ENCODE measurements at regions not wholly inside any gene's neighbourhood (a gene's known extent, or its start where the extent isn't known, plus 50 kb on each side); places are given as distances from the start of the nearest gene placed in this dataset.

GRCh38 chr18:78031589-78031988, 781.9 kb downstream of the GALR1 start (continued):
- no peak for TF ChIP-seq KIAA2018 (CRISPR knock-in tag; IDR thresholded peaks at IDR 0.05; ENCODE audit: borderline replicate concordance)

GRCh38 chr18:78031991-78032390, 782.3 kb downstream of the GALR1 start:
- Histone ChIP-seq H2AFZ (ENCODE audit: low read length) (no peak overlapping the region), H3K4me2 (ENCODE audit: low read depth, low read length) (no peak overlapping the region), H3K9me3 (ENCODE audit: low read length) (no peaks in the 10 kb centered on the region), H3K36me3 (replicated peaks in 1 of 2; ENCODE audit: control insufficient read depth in 1 of 2, insufficient read depth in 2 of 2, low read length in 2 of 2) (no peaks in the 10 kb centered on the region), H3K4me1 (ENCODE audit: insufficient read depth, low read length) (no peaks in the 10 kb centered on the region), H3K27ac (ENCODE audit: extremely low read length, insufficient read depth, low read length) (no peak overlapping the region), H3K9ac (ENCODE audit: insufficient read depth, low read depth, low read length) (no peak overlapping the region), H3K4me3 (replicated peaks in 1 of 3; ENCODE audit: insufficient read depth in 1 of 3, low read depth in 2 of 3, low read length in 3 of 3) (no peak overlapping the region), H4K20me1 (ENCODE audit: insufficient read depth, low read length) (no peaks in the 10 kb centered on the region), H3K27me3 (ENCODE audit: control insufficient read depth in 1 of 2, insufficient read depth in 2 of 2, low read length in 2 of 2) (peaks cover 0 to 6% of the 10 kb centered on the region in 2 experiments; a peak in 1 of 5 replicates), H3K79me2 (ENCODE audit: insufficient read depth, low read length) (no peaks in the 10 kb centered on the region)
- no peak for FAIRE-seq
- CTCF ChIA-PET (ENCODE audit: low intra/inter-chr PET ratio, low total read pairs): no interaction called here
- ATAC-seq: no peak
- 18% methylated on average over 8 of the region's 8 CpGs for WGBS (ENCODE audit: low lambda C conversion rate)
- in situ Hi-C loops (cut with HindIII; ENCODE audit: extremely low pct_ligation_motif_present, low pct_unique_long_range_greater_than_20kb): no loop called here
- TF ChIP-seq NFYC (CRISPR knock-in tag; IDR thresholded peaks at IDR 0.05): no peak
- peak; percentile 54; the same call in 1 of the 2 replicates for TF ChIP-seq CREB1 (IDR thresholded peaks at IDR 0.05)
- TF ChIP-seq CREB1 (CRISPR knock-in tag; IDR thresholded peaks at IDR 0.05): no peak
- peak; percentile 90 for TF ChIP-seq MNT (IDR thresholded peaks at IDR 0.05)
- no peak for DNase-seq (ENCODE audit: low spot score)
- POLR2A ChIA-PET: no interaction called here
- no TSS peak for BruUV-seq (replicated peaks)
- intact Hi-C loops (cut with micrococcal nuclease; ENCODE audit: unreplicated experiment): no loop called here

Measured in HepG2 (cell line).